ENCODE measurements at regions not wholly inside any gene's neighbourhood (a gene's known extent, or its start where the extent isn't known, plus 50 kb on each side); places are given as distances from the start of the nearest gene placed in this dataset.

GRCh38 chr11:95296621-95297025 lies 65.6 kb upstream of the SESN3 start:
- no peak for DNase-seq

DNA sequence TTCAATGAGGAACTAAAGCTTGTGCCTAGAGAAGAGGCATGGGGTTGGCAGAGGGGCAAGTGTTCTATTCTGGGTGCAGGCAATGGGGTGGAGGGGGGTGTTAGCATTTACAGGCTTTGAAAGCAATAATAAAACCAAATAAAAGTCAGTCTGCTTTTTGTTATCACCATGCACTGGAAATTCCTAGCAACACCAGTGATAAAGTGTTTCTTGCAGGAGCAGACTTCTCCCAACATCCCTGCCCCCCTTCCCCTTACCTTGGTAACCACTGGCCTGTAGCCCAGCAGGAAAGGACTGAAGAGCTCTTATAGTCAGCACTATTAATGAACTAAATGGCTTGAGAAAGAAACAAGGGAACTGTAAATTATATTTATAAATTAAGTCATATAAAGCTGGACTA lies 65.2 kb upstream of the SESN3 start:
- no peak for DNase-seq

GRCh38 chr11:95295382-95296149 lies 64.6 kb upstream of the SESN3 start:
- no peak for DNase-seq

DNA sequence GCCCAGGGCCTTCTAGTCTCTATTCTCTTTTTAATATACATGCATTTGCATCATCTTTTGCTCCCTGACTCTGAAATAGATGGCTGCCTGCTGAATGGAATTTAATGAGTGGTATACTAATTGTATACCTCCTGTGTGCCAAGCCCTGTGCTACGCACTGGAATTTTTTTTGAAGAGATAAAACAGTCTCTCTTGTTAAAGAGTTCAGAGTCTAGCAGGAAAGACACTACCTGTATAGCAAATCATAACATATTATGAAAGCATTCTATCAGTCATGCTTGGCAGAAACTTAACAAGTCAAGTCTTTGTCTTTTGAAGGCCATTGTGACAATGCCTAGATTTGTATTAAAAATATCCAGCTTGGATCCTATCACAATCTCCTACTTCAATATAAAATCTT lies 63.7 kb upstream of the SESN3 start:
- DNase-seq, result no peak

GRCh38 chr11:95293116-95293515 lies 62.1 kb upstream of the SESN3 start:
- no peak for DNase-seq

- DNase-seq, result no peak
Observed at GRCh38 chr11:95291946-95292345, 60.9 kb upstream of the SESN3 start.

DNA sequence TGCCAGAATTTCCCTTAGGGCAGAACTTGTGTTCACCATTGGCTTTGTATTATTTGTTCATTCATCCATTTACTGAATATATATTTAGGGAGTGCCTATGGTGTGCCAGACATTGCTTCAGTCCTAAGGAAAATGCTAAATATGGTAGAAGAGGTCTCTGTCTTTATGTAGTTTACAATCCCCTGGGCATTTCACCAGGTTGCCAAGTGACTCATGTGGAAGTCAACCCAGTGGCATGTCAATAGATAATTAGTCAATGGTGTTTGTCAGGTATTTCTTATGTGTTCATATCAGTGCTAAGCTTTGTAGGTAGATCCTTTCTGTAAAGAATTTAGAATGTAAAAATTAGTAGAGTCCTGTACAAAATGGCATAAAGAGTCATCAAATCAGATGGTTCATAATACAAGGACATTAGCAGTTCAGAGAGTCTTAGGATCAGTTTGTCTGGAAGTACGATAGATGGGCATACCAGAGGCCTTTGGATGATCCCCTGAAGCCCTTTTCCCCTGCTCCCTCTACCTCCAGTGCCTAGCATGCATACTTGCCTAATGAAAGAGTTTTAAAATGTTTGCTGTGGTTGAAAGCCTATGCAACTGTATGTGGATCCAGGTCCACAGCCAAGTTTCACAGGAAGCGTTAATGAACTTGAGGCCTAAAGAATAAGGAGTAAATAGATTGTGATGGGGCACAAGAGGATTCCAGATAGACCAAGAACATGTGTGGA lies 58.5 kb upstream of the SESN3 start:
- no peak for DNase-seq

DNA sequence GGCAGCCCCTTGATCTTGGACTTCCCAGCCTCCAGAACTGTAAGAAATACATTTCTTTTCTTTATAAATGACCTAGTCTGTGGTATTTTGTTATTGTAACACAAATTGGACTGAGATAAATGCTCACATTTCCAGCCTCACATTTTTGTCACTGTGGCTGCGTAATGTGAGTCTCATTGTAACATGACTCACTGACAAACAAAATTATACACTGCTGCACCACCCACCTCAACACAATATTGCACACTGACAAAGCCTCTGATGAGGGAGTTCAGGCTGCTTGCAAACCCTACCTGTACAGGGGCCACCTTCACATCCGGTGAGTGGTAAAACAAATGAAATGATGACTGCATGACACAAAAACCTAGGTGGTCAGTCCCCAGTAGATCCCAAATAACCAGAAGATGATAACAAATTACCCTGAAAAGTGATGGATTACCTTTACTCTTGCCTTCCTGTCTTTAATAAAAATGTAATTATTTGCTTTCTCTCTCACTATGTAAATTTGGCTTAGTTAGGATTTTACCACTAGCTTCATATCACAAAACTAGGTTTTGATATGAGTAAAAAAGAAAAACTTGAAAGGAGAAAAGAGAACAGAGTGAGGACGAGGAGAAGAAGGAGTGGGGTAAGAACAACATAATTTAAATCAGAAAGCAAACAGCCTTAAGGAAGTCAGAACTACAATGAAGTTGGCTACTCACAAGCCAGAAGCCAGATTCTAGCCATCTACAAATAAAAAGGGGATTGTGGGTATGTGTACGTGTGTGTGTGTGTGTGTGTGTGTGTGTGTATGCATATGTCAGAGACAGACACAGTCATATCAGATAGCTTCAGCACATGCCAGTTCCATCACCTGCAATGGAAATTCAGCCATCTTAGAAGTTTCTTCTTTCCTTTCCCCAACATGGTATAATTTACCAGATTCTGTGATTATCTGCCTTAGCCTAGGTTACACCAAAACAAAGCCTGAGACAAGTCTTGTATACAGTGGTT lies 53.4 kb upstream of the SESN3 start:
- DNase-seq, result no peak

DNA sequence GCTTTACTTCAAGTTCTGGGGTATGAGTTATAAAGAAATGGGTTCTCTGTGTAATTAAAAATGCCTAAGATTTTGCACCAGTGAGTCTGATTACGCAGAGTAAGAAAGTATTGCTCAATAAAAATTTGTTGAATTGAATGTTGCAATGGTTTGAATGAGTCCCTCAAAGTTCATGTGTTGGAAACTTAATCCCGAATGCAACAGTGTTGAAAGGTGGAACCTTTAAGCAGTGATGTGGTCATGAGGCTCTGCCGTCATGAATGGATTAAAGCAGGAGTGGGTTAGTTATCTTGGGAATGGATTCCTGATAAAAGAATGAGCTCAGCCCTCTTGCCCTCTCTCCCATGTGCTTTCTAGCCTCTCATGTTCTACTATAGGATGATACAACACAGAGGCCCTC lies 52.6 kb upstream of the SESN3 start:
- DNase-seq, result no peak

DNA sequence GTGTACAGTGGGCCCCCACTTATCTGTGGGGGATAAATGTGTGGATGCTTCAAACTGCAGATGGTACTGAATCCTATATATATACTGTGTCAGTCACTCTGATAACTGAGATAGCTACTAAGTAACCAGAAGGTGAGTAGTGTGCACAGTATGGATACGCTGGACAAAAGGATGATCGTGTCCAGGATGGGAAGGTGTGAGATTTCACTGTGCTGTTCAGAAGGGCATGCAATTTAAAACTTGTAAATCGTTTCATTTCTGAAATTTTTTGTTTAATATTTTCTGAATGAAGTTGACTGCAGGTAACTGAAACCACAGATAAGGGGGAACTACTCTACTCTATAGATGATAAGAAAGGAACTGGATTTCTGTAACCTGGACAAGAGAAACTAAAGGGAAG lies 52.1 kb upstream of the SESN3 start:
- no peak for DNase-seq

- DNase-seq, result no peak
Observed at GRCh38 chr11:95282291-95282751, 51.3 kb upstream of the SESN3 start.

Data from activated CD4-positive, alpha-beta T cell treated with anti-CD3 and anti-CD28 coated beads, Interleukin-2, amount 50 U/mL, for 1 hour (primary cell).